Vagina (tissue), 2 donors: ENCODE measurements at regions not wholly inside any gene's neighbourhood (a gene's known extent, or its start where the extent isn't known, plus 50 kb on each side); places are given as distances from the start of the nearest gene placed in this dataset.
"Not testable (repeated sequence)": the region's sequence is repeated elsewhere in the genome, so short reads cannot be mapped to it uniquely, and the experiment has no call there.

Experiments used
- CTCF ChIP-seq, 3 experiments: fragments of 450-650 bp in 2 of 3; fragments of 200-600 bp in 1 of 3; sonication (generic) in 1 of 3; IDR thresholded peaks; one replicate each; pipeline ENCODE4 v1.5.1; 2017 to 2019; ENCODE audit warnings: antibody characterized with exemption in 3 of 3, mild to moderate bottlenecking in 2 of 3, moderate library complexity in 2 of 3
- POLR2A ChIP-seq, 2 donors: fragments of 450-650 bp; IDR thresholded peaks; one replicate each; pipeline ENCODE4 v1.6.1; 2017; ENCODE audit warnings: antibody characterized with exemption in 2 of 2, mild to moderate bottlenecking in 2 of 2, moderate library complexity in 2 of 2

DNA sequence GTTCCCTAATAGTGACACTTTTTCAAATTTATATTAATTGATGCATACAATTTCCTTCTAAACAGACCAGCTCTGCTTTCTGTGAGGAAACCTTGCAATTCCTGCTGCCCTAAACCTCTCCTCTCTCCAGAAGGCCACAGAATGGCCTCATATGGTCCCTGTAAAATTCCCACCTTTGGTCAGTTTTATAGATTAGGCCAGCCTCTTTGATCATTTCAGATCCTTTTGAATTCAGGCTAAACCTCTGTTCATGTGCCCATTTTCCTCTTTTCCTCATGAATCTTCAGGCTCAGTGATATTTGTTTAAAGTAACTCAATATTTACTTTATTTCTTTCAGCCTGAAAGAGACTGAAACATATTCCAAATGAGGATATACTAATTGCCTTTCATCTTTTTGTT is 58.6 kb upstream of the C1QTNF3 start:
- not testable (repeated sequence) for TF ChIP-seq CTCF, POLR2A (IDR thresholded peaks at IDR 0.05)
